Caco-2 (cell line): ENCODE measurements at regions not wholly inside any gene's neighbourhood (a gene's known extent, or its start where the extent isn't known, plus 50 kb on each side); places are given as distances from the start of the nearest gene placed in this dataset.

Source experiments
- BruUV-seq: library from RNA; stranded (reverse); fragments of 400-500 nt; replicated peaks from 2 replicates; lab custom pipeline; 2021; lab: Mats Ljungman, UMichigan
- CTCF ChIA-PET: fragments of 300-600 bp; sonication (Branson Sonifier 250); formaldehyde crosslinking; loops from one replicate; lab custom pipeline; 2022; ENCODE audit warnings: antibody characterized with exemption; lab: Charles Lee
- POLR2A ChIA-PET: fragments of 300-600 bp; sonication (Branson Sonifier 250); formaldehyde crosslinking; loops from one replicate; lab custom pipeline; 2022; ENCODE audit warnings: antibody characterized with exemption; lab: Charles Lee
- DNase-seq, 2 experiments: peaks; one replicate each; pipeline versions ENCODE4 v3.0.0 to v3.0.0-alpha.2; 2020 to 2022
- H3K27me3 ChIP-seq: replicated peaks from 2 replicates; pipeline ENCODE4 v1.6.0; 2011; ENCODE audit warnings: low read length; ENCODE audit not compliant: control insufficient read depth, insufficient read depth
- H3K36me3 ChIP-seq: 2 replicates; pipeline ENCODE4 v1.5.1; 2011; ENCODE audit warnings: low read length; ENCODE audit not compliant: control insufficient read depth, insufficient read depth
- H3K4me1 ChIP-seq: fragments of 250-450 bp; sonication (Bioruptor Pico); 2 replicates; pipeline ENCODE4 v1.5.1; 2020; ENCODE audit warnings: mild to moderate bottlenecking
- H3K4me3 ChIP-seq: 2 replicates; pipeline ENCODE4 v1.5.1; 2011; ENCODE audit warnings: low read depth, mild to moderate bottlenecking, control low read depth, low read length
- H3K9me3 ChIP-seq: fragments of 250-450 bp; sonication (Bioruptor Pico); 2 replicates; pipeline ENCODE4 v1.5.1; 2020; ENCODE audit warnings: mild to moderate bottlenecking, moderate library complexity
- H3K27ac Mint-ChIP-seq: one replicate; pipeline ENCODE4 v1.8.0; 2022; ENCODE audit warnings: mixed read lengths; ENCODE audit not compliant: unreplicated experiment
- H3K27me3 Mint-ChIP-seq: one replicate; pipeline ENCODE4 v1.8.0; 2022; ENCODE audit warnings: mixed read lengths; ENCODE audit not compliant: insufficient read depth, unreplicated experiment
- H3K36me3 Mint-ChIP-seq: one replicate; pipeline ENCODE4 v1.8.0; 2022; ENCODE audit warnings: mild to moderate bottlenecking, mixed read lengths; ENCODE audit not compliant: insufficient read depth, unreplicated experiment
- H3K4me1 Mint-ChIP-seq: one replicate; pipeline ENCODE4 v1.8.0; 2022; ENCODE audit warnings: low read depth, mixed read lengths; ENCODE audit not compliant: unreplicated experiment
- H3K4me3 Mint-ChIP-seq: one replicate; pipeline ENCODE4 v1.8.0; 2022; ENCODE audit warnings: mild to moderate bottlenecking, moderate library complexity, mixed read lengths; ENCODE audit not compliant: unreplicated experiment
- H3K9me3 Mint-ChIP-seq: one replicate; pipeline ENCODE4 v1.8.0; 2022; ENCODE audit warnings: mixed read lengths; ENCODE audit not compliant: unreplicated experiment
- CTCF ChIP-seq, 2 experiments: fragments of 200-600 bp in 1 of 2; IDR thresholded peaks; 1 replicate in 1 of 2; 2 replicates in 1 of 2; pipeline versions ENCODE4 v1.5.1 to v1.8.0; 2011 to 2022; ENCODE audit warnings: antibody characterized with exemption in 1 of 2, control low read depth in 1 of 2, inconsistent platforms in 1 of 2, low read depth in 1 of 2, low read length in 1 of 2, mild to moderate bottlenecking in 1 of 2, moderate library complexity in 1 of 2; ENCODE audit not compliant: insufficient read depth in 1 of 2, severe bottlenecking in 1 of 2, unreplicated experiment in 1 of 2
- intact Hi-C: fragments of 100-400 bp; cut with micrococcal nuclease; formaldehyde crosslinking; loops from one replicate; pipeline ENCODE4 v1.10.0; 2022; ENCODE audit not compliant: unreplicated experiment

GRCh38 chr11:122002047-122002446 is 114.0 kb downstream of the BLID start:
- ChIA-PET POLR2A (no interaction called here), CTCF (no interaction called here)
- Mint-ChIP-seq H3K36me3 (no peaks in the 10 kb centered on the region), H3K27ac (no peak overlapping the region), H3K4me1 (no peaks in the 10 kb centered on the region), H3K9me3 (no peaks in the 10 kb centered on the region), H3K27me3 (peaks cover 10% of the 10 kb centered on the region), H3K4me3 (no peak overlapping the region)
- no peaks in the 10 kb centered on the region for H3K4me1 ChIP-seq
- H3K36me3 ChIP-seq = no peaks in the 10 kb centered on the region
- no peak for DNase-seq
- no peak for TF ChIP-seq CTCF (IDR thresholded peaks at IDR 0.05; ENCODE audit: insufficient read depth in 1 of 2, low read depth in 1 of 2, low read length in 1 of 2, severe bottlenecking in 1 of 2, unreplicated experiment in 1 of 2)
- BruUV-seq = no TSS peak
- intact Hi-C loops = no loop called here
- H3K27me3 ChIP-seq = no peaks in the 10 kb centered on the region
- no peaks in the 10 kb centered on the region; the same call in 1 of the 2 replicates for H3K9me3 ChIP-seq
- no peak overlapping the region for H3K4me3 ChIP-seq

GRCh38 chr11:121999651-122000050 is 116.4 kb downstream of the BLID start:
- no peaks in the 10 kb centered on the region for H3K9me3 Mint-ChIP-seq
- H3K36me3 ChIP-seq = no peaks in the 10 kb centered on the region
- no peaks in the 10 kb centered on the region for H3K4me1 Mint-ChIP-seq
- H3K27me3 Mint-ChIP-seq = peaks cover 10% of the 10 kb centered on the region
- H3K27me3 ChIP-seq = no peaks in the 10 kb centered on the region
- ChIA-PET CTCF (no interaction called here), POLR2A (no interaction called here)
- TF ChIP-seq CTCF (IDR thresholded peaks at IDR 0.05; ENCODE audit: insufficient read depth in 1 of 2, low read depth in 1 of 2, low read length in 1 of 2, severe bottlenecking in 1 of 2, unreplicated experiment in 1 of 2) = no peak
- intact Hi-C loops = no loop called here
- DNase-seq = no peak
- H3K36me3 Mint-ChIP-seq = no peaks in the 10 kb centered on the region
- no peaks in the 10 kb centered on the region; the same call in 1 of the 2 replicates for H3K9me3 ChIP-seq
- no peak overlapping the region for H3K4me3 Mint-ChIP-seq
- no peak overlapping the region for H3K4me3 ChIP-seq
- H3K27ac Mint-ChIP-seq = no peak overlapping the region
- no peaks in the 10 kb centered on the region for H3K4me1 ChIP-seq
- BruUV-seq = no TSS peak

- Mint-ChIP-seq H3K36me3 (no peaks in the 10 kb centered on the region), H3K9me3 (no peaks in the 10 kb centered on the region), H3K4me1 (no peaks in the 10 kb centered on the region), H3K4me3 (no peak overlapping the region), H3K27ac (no peak overlapping the region), H3K27me3 (peaks cover 5% of the 10 kb centered on the region)
- Histone ChIP-seq H3K36me3 (no peaks in the 10 kb centered on the region), H3K4me3 (no peak overlapping the region), H3K4me1 (no peaks in the 10 kb centered on the region), H3K27me3 (no peaks in the 10 kb centered on the region), H3K9me3 (no peaks in the 10 kb centered on the region; the same call in 1 of the 2 replicates)
- CTCF ChIA-PET = no interaction called here
- DNase-seq = no peak
- no TSS peak for BruUV-seq
- POLR2A ChIA-PET = no interaction called here
- intact Hi-C loops = no loop called here
- TF ChIP-seq CTCF (IDR thresholded peaks at IDR 0.05; ENCODE audit: insufficient read depth in 1 of 2, low read depth in 1 of 2, low read length in 1 of 2, severe bottlenecking in 1 of 2, unreplicated experiment in 1 of 2) = no peak
Measured at GRCh38 chr11:121996574-121996973, 119.4 kb downstream of the BLID start.
